ENCODE measurements at regions not wholly inside any gene's neighbourhood (a gene's known extent, or its start where the extent isn't known, plus 50 kb on each side); places are given as distances from the start of the nearest gene placed in this dataset.

DNA sequence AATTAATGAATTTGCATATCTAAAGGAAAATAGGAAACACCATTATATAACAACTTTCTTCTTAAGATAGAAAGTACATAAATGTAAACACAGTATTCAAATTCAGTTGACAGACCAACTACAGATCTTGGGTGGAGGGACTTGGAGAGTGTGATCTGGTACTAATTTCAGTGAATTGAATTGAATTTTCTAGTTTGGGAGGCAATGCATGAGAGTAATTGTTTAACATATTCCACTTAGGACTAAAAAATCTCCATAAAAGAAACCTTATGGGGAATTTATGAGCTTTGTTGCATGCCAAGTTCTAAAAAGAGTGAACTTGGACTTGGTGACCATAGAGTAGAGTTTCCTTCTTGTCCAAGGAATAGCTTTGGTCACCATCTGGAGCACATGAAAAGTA lies 261.1 kb upstream of the TTC29 start:
- TF ChIP-seq CTCF (IDR thresholded peaks at IDR 0.05; ENCODE audit: insufficient read depth, low read length, poor library complexity, severe bottlenecking) (no peak), EZH2phosphoT487 (conservative IDR thresholded peaks at IDR 0.05; ENCODE audit: low read length) (no peak)

Measured in SU-DHL-6 (cell line).